ENCODE measurements at regions not wholly inside any gene's neighbourhood (a gene's known extent, or its start where the extent isn't known, plus 50 kb on each side); places are given as distances from the start of the nearest gene placed in this dataset.

- ATAC-seq (ENCODE audit: low read depth) = no peak
- Histone ChIP-seq H3K9ac (ENCODE audit: low read depth, low read length) (no peak overlapping the region), H3K9me1 (ENCODE audit: insufficient read depth, low read length) (peaks cover 3% of the 10 kb centered on the region), H3K79me1 (ENCODE audit: low read depth in 1 of 2, low read length in 2 of 2) (peaks cover 19 to 64% of the 10 kb centered on the region in 2 experiments), H3K27me3 (ENCODE audit: control insufficient read depth, insufficient read depth, low read length) (no peaks in the 10 kb centered on the region), H3K23ac (ENCODE audit: low read depth, low read length) (no peak overlapping the region), H3K27ac (ENCODE audit: insufficient read depth, low read length) (no peak overlapping the region), H4K8ac (ENCODE audit: low read depth in 2 of 2, low read length in 2 of 2) (no peak overlapping the region), H2AK5ac (ENCODE audit: low read depth, low read length) (no peak overlapping the region), H3K4me1 (ENCODE audit: control insufficient read depth, insufficient read depth, low read length) (peaks cover 15% of the 10 kb centered on the region), H3K4ac (ENCODE audit: low read depth, low read length) (no peak overlapping the region), H2AFZ (replicated peaks; ENCODE audit: low read length, poor library complexity) (no peak overlapping the region), H2BK120ac (ENCODE audit: low read depth, low read length) (no peak overlapping the region), H2BK5ac (ENCODE audit: low read depth, low read length, poor library complexity, severe bottlenecking) (no peak overlapping the region), H4K5ac (ENCODE audit: low read depth, low read length) (no peak overlapping the region), H2BK20ac (ENCODE audit: low read depth, low read length) (no peak overlapping the region), H2BK15ac (ENCODE audit: low read depth, low read length) (no peak overlapping the region), H3K14ac (replicated peaks; ENCODE audit: low read depth, low read length) (no peak overlapping the region), H3K56ac (ENCODE audit: extremely low read depth, insufficient read depth, low read length) (no peak overlapping the region), H4K20me1 (ENCODE audit: insufficient read depth, low read length) (peaks cover 62% of the 10 kb centered on the region), H4K91ac (ENCODE audit: insufficient read depth, low read depth, low read length) (no peak overlapping the region), H2AK9ac (replicated peaks; ENCODE audit: low read depth, low read length, poor library complexity) (no peak overlapping the region), H3K4me3 (ENCODE audit: insufficient read depth, low read depth, low read length) (no peak overlapping the region), H3K18ac (ENCODE audit: low read depth, low read length) (no peak overlapping the region), H3K4me2 (ENCODE audit: low read depth, low read length) (no peak overlapping the region), H3K36me3 (ENCODE audit: control insufficient read depth, insufficient read depth, low read length) (peaks cover 18% of the 10 kb centered on the region), H3K9me3 (ENCODE audit: control insufficient read depth, insufficient read depth, low read length) (no peaks in the 10 kb centered on the region)
- POLR2A ChIA-PET (ENCODE audit: unreplicated experiment) = interaction anchor here (0.6 kb wide), 1 partner anchor 8 kb away, joined by 3 read pairs; no protein-coding TSS in a partner anchor
- BruUV-seq (replicated peaks) = no TSS peak
- TF ChIP-seq RFX5 (IDR thresholded peaks at IDR 0.05; ENCODE audit: low read depth, low read length) = no peak
- no peak for TF ChIP-seq ELK1 (IDR thresholded peaks at IDR 0.05; ENCODE audit: borderline replicate concordance, low read depth, low read length)
- no peak for TF ChIP-seq MAZ (IDR thresholded peaks at IDR 0.05; ENCODE audit: borderline replicate concordance, low read depth, low read length)
- TF ChIP-seq RCOR1 (IDR thresholded peaks at IDR 0.05; ENCODE audit: insufficient replicate concordance, low read length) = no peak
- intact Hi-C loops (cut with micrococcal nuclease) (no loop called here), in situ Hi-C loops (cut with MboI; ENCODE audit: low sequenced_read_pairs) (loop anchor here (5.0 to 25.0 kb wide), 2 partner anchors 319 to 884 kb away; no protein-coding TSS in a partner anchor), dilution Hi-C loops (cut with HindIII; ENCODE audit: low sequenced_read_pairs, unreplicated experiment) (no loop called here)
- no peak for DNase-seq
- CTCF ChIA-PET = no interaction called here
- WGBS, 2 experiments (ENCODE audit: extremely low coverage in 2 of 2, insufficient read length in 1 of 2) = no CpG with 5 or more reads among the region's 4 CpGs
These were observed 111.4 kb upstream of the GRK3 start for GRCh38 chr22:25453058-25453457.

All from IMR-90 (cell line).